Thoracic aorta (tissue), 2 donors: ENCODE measurements at regions not wholly inside any gene's neighbourhood (a gene's known extent, or its start where the extent isn't known, plus 50 kb on each side); places are given as distances from the start of the nearest gene placed in this dataset.

Source experiments
- ATAC-seq: fragments of 150-250 bp; one replicate; pipeline ENCODE4 v1.8.0; 2017; ENCODE audit warnings: low read depth; ENCODE audit not compliant: insufficient number of reproducible peaks, low FRiP score
- DNase-seq: peaks from one replicate; pipeline ENCODE4 v3.0.0-alpha.2; 2020; ENCODE audit warnings: low spot score
- H3K27ac ChIP-seq, 2 donors: fragments of 200-600 bp; sonication (generic); 1 replicate in 1 of 2; 2 replicates in 1 of 2; pipeline ENCODE4 v1.5.1; 2016; ENCODE audit warnings: mild to moderate bottlenecking in 2 of 2, moderate library complexity in 2 of 2
- H3K27me3 ChIP-seq: fragments of 200-600 bp; sonication (generic); replicated peaks from 2 replicates; pipeline ENCODE4 v1.6.0; 2016; ENCODE audit warnings: mild to moderate bottlenecking; ENCODE audit not compliant: insufficient read depth
- H3K36me3 ChIP-seq: fragments of 200-600 bp; sonication (generic); one replicate; pipeline ENCODE4 v1.5.1; 2016
- H3K4me1 ChIP-seq, 2 donors: fragments of 200-600 bp; sonication (generic); 1 replicate in 1 of 2; 2 replicates in 1 of 2; pipeline versions ENCODE4 v1.5.1 to v1.6.0; 2016; ENCODE audit warnings: low read depth in 2 of 2, mild to moderate bottlenecking in 1 of 2; ENCODE audit not compliant: control insufficient read depth in 1 of 2
- H3K4me3 ChIP-seq: fragments of 200-600 bp; sonication (generic); 2 replicates; pipeline ENCODE4 v1.5.1; 2016; ENCODE audit warnings: mild to moderate bottlenecking
- H3K9me3 ChIP-seq: fragments of 200-600 bp; sonication (generic); 2 replicates; pipeline ENCODE4 v1.5.1; 2016
- TF ChIP-seq, protein P1 (sequence below): fragments of 200-600 bp; sonication (generic); IDR thresholded peaks from one replicate; pipeline ENCODE4 v1.5.1; 2019; ENCODE audit warnings: antibody characterized with exemption

DNA sequence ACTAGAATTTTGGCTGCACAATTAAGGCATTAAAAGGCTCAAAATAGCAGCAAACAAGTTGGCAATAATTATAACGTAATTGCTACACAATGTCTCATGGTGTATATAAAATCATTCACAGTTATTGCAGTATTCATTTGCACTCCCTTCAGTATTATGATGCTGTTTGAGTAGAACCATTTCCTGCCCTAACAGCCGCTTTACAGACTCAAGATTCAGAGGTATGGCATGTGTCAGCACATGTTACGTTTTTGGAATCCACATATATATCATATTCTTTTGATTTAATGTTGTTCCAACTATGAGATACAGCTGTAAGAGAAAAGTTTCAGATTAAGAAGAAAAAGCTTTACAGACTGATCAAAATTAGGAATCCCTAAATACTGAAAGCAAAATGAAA, 56.3 kb upstream of the NCKAP5 start:
- Histone ChIP-seq H3K4me3 (no peak overlapping the region), H3K36me3 (no peaks in the 10 kb centered on the region), H3K27me3 (no peaks in the 10 kb centered on the region), H3K27ac (no peak overlapping the region), H3K9me3 (no peaks in the 10 kb centered on the region), H3K4me1 (no peaks in the 10 kb centered on the region)
- ATAC-seq, result no peak
- DNase-seq, result no peak
- TF ChIP-seq, protein P1, sequence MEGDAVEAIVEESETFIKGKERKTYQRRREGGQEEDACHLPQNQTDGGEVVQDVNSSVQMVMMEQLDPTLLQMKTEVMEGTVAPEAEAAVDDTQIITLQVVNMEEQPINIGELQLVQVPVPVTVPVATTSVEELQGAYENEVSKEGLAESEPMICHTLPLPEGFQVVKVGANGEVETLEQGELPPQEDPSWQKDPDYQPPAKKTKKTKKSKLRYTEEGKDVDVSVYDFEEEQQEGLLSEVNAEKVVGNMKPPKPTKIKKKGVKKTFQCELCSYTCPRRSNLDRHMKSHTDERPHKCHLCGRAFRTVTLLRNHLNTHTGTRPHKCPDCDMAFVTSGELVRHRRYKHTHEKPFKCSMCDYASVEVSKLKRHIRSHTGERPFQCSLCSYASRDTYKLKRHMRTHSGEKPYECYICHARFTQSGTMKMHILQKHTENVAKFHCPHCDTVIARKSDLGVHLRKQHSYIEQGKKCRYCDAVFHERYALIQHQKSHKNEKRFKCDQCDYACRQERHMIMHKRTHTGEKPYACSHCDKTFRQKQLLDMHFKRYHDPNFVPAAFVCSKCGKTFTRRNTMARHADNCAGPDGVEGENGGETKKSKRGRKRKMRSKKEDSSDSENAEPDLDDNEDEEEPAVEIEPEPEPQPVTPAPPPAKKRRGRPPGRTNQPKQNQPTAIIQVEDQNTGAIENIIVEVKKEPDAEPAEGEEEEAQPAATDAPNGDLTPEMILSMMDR, result no peak

DNA sequence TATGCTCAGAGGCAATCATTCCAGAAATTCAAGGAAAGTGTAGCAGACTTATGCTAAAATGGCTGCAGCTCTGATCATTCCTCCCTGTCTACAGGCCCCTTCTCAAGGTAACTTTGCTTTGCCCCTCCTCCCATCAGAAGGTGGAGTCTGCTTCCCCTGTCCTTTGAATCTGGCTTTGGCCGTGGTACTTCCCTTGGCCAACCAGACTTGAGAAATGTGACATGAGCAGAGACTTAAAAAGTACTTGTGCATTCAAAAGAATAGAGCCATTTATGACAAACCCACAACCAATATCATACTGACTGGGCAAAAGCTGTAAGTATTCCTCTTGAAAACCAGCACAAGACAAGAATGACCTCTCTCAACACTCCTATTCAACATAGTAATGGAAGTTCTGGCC, 59.5 kb upstream of the NCKAP5 start:
- TF ChIP-seq, protein P1, result no peak
- H3K4me3 ChIP-seq, result no peak overlapping the region
- H3K9me3 ChIP-seq, result no peaks in the 10 kb centered on the region
- H3K36me3 ChIP-seq, result no peaks in the 10 kb centered on the region
- no peaks in the 10 kb centered on the region for H3K4me1 ChIP-seq
- no peaks in the 10 kb centered on the region for H3K27me3 ChIP-seq
- H3K27ac ChIP-seq, result no peak overlapping the region
- DNase-seq (no peak), ATAC-seq (no peak)

DNA sequence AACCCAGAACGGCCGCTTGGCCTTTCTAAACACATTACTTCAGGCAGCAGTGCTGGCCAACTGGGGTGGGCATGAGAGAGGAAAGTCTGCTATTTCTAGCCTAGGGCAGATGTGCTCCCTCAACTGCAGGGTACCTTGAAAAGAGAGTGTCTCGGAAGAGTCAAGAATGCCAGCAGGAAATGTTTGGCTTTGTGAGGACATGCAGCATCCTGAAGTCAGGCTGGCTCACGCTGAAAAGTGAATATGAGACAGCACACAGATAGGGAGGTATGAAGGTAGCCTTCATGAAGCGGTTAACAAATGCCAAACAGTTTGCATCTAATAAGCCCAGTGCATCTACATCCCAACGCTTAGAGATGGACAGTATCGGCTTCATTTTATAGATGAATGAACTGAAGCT, 65.0 kb upstream of the NCKAP5 start:
- H3K36me3 ChIP-seq, result no peaks in the 10 kb centered on the region

DNA sequence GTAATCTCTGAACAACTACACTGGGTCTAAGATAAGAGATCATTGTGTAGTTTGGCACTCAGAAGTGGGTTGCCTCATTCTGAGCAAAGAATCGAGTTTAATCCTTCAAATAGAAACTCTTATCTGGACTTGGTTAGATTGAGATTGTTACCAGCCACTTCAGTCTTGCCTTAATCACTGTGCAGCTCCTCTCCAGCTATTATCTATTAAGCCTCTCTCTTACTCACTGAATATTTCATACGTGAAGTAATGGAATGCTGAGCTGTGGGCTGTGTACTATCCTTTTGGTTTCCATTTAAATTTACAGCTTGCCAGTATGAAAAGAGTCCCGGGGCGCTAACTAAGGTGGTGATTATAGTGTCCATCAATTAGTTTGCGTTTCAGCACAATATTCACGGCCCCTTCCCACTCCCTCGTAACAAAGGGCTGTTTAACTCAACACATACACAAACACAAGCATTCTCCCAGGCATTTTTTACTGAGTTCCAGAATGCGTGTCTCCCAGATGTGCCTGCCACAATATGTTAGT, 65.7 kb upstream of the NCKAP5 start:
- H3K27ac ChIP-seq, result no peak overlapping the region
- no peak for DNase-seq

More for the DNA sequence above, 65.0 kb upstream of the NCKAP5 start:
- DNase-seq (no peak), ATAC-seq (no peak)
- no peak overlapping the region for H3K4me3 ChIP-seq
- no peaks in the 10 kb centered on the region for H3K4me1 ChIP-seq
- H3K27me3 ChIP-seq, result no peaks in the 10 kb centered on the region
- no peak overlapping the region for H3K27ac ChIP-seq
- H3K9me3 ChIP-seq, result no peaks in the 10 kb centered on the region
- TF ChIP-seq, protein P1, result no peak

DNA sequence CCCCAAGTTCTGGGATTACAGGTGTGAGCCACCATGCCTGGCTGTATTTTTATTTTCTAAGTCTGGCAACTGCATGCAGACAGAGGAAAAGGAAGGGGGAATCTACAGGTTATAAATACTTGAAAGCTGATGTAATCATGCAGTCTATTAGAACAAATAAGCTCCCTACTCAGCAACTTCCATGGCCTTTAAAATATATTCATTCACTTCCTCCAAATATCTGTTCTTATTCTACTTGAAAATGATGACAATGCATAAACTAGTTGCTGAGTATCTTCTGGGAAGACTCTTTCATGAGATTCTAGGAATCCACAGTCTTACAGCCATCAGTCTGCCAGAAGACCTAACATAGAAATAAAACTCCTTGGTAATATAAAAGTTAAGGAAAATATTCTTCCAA, 66.9 kb upstream of the NCKAP5 start:
- Histone ChIP-seq H3K27me3 (no peaks in the 10 kb centered on the region), H3K4me1 (no peaks in the 10 kb centered on the region), H3K36me3 (no peaks in the 10 kb centered on the region), H3K4me3 (no peak overlapping the region), H3K9me3 (no peaks in the 10 kb centered on the region), H3K27ac (no peak overlapping the region)
- ATAC-seq (no peak), DNase-seq (no peak)
- TF ChIP-seq, protein P1, result no peak

More for the DNA sequence above, 65.7 kb upstream of the NCKAP5 start:
- H3K4me1 ChIP-seq, result no peaks in the 10 kb centered on the region
- TF ChIP-seq, protein P1, result no peak
- H3K36me3 ChIP-seq, result no peaks in the 10 kb centered on the region
- ATAC-seq, result no peak
- H3K27me3 ChIP-seq, result no peaks in the 10 kb centered on the region
- no peaks in the 10 kb centered on the region for H3K9me3 ChIP-seq
- no peak overlapping the region for H3K4me3 ChIP-seq
